SU-DHL-6 (cell line): ENCODE measurements at regions not wholly inside any gene's neighbourhood (a gene's known extent, or its start where the extent isn't known, plus 50 kb on each side); places are given as distances from the start of the nearest gene placed in this dataset.
A peak's percentile ranks its signal among the peaks of the same experiment; 100 is the strongest.

Experiments used
- H2AFZ ChIP-seq: fragments of 200-600 bp; sonication (generic); 2 replicates; pipeline ENCODE4 v1.6.1; 2014; ENCODE audit warnings: low read depth, mild to moderate bottlenecking, moderate library complexity, mixed read lengths, antibody characterized with exemption, low read length; ENCODE audit not compliant: severe bottlenecking
- H3F3A ChIP-seq: fragments of 200-600 bp; shearing (Covaris generic); 2 replicates; pipeline ENCODE4 v1.6.0; 2016; ENCODE audit warnings: antibody characterized with exemption, mild to moderate bottlenecking; ENCODE audit not compliant: insufficient read depth
- H3K27ac ChIP-seq: fragments of 200-600 bp; sonication (generic); 2 replicates; pipeline ENCODE4 v1.5.1; 2016; ENCODE audit warnings: low read depth, mild to moderate bottlenecking, low read length, moderate library complexity, mixed read lengths
- H3K27me3 ChIP-seq: fragments of 200-600 bp; sonication (generic), shearing (Covaris generic); 2 replicates; pipeline ENCODE4 v1.6.0; 2014; ENCODE audit warnings: mild to moderate bottlenecking, low read length
- H3K36me3 ChIP-seq: fragments of 200-600 bp; sonication (generic); 2 replicates; pipeline ENCODE4 v1.6.1; 2014; ENCODE audit warnings: mild to moderate bottlenecking, low read length, mixed read lengths
- H3K4me2 ChIP-seq: fragments of 300-600, 200-600 bp; shearing (Covaris generic), sonication (generic); 2 replicates; pipeline ENCODE4 v1.6.0; 2014; ENCODE audit warnings: low read length, low read depth, mild to moderate bottlenecking; ENCODE audit not compliant: poor library complexity, severe bottlenecking
- H3K4me3 ChIP-seq: fragments of 200-600 bp; sonication (generic); 2 replicates; pipeline ENCODE4 v1.5.1; 2014; ENCODE audit warnings: antibody characterized with exemption, low read length, mild to moderate bottlenecking, mixed read lengths; ENCODE audit not compliant: insufficient read depth, poor library complexity, severe bottlenecking
- H3K79me2 ChIP-seq: fragments of 200-600 bp; sonication (generic); 2 replicates; pipeline ENCODE4 v1.6.1; 2014; ENCODE audit warnings: mild to moderate bottlenecking, low read length, moderate library complexity; ENCODE audit not compliant: insufficient read depth
- H3K9ac ChIP-seq: fragments of 200-600 bp; sonication (generic); 2 replicates; pipeline ENCODE4 v1.7.0; 2014; ENCODE audit warnings: mild to moderate bottlenecking, low read length
- H3K9me2 ChIP-seq: fragments of 200-600 bp; sonication (generic); replicated peaks from 2 replicates; pipeline ENCODE4 v1.6.1; 2014; ENCODE audit warnings: low read length; ENCODE audit not compliant: insufficient read depth
- H3K9me3 ChIP-seq: fragments of 200-600 bp; sonication (generic); 2 replicates; pipeline ENCODE4 v1.6.1; 2014; ENCODE audit warnings: low read length, mixed read lengths; ENCODE audit not compliant: insufficient read depth
- H4K20me1 ChIP-seq: fragments of 200-600 bp; sonication (generic); 2 replicates; pipeline ENCODE4 v1.6.1; 2014; ENCODE audit warnings: low read depth, mild to moderate bottlenecking, antibody characterized with exemption, low read length, moderate library complexity, mixed read lengths
- EZH2phosphoT487 ChIP-seq: fragments of 200-600 bp; sonication (generic), shearing (Covaris generic); conservative IDR thresholded peaks from 2 replicates; pipeline ENCODE4 v1.6.1; 2018; ENCODE audit warnings: mild to moderate bottlenecking, antibody characterized with exemption, low read length, moderate library complexity, mixed read lengths
- TF ChIP-seq, protein P1 (sequence below): fragments of 200-600 bp; sonication (generic); IDR thresholded peaks from one replicate; pipeline ENCODE4 v1.5.1; 2017; ENCODE audit warnings: antibody characterized with exemption, mild to moderate bottlenecking, low read length, moderate library complexity; ENCODE audit not compliant: insufficient read depth, poor library complexity, severe bottlenecking

GRCh38 chr9:755454-756381 is 85.8 kb upstream of the DMRT1 start:
- no peaks in the 10 kb centered on the region for H3K79me2 ChIP-seq
- no peak overlapping the region for H3K9ac ChIP-seq
- H4K20me1 ChIP-seq, result no peaks in the 10 kb centered on the region
- H3K9me2 ChIP-seq, result no peaks in the 10 kb centered on the region
- peaks cover 12% of the 10 kb centered on the region; the same call in 1 of the 2 replicates for H3F3A ChIP-seq
- no peak overlapping the region for H3K4me2 ChIP-seq
- no peak overlapping the region for H2AFZ ChIP-seq
- H3K36me3 ChIP-seq, result no peaks in the 10 kb centered on the region
- H3K9me3 ChIP-seq, result no peaks in the 10 kb centered on the region
- TF ChIP-seq EZH2phosphoT487, result no peak
- TF ChIP-seq, protein P1, sequence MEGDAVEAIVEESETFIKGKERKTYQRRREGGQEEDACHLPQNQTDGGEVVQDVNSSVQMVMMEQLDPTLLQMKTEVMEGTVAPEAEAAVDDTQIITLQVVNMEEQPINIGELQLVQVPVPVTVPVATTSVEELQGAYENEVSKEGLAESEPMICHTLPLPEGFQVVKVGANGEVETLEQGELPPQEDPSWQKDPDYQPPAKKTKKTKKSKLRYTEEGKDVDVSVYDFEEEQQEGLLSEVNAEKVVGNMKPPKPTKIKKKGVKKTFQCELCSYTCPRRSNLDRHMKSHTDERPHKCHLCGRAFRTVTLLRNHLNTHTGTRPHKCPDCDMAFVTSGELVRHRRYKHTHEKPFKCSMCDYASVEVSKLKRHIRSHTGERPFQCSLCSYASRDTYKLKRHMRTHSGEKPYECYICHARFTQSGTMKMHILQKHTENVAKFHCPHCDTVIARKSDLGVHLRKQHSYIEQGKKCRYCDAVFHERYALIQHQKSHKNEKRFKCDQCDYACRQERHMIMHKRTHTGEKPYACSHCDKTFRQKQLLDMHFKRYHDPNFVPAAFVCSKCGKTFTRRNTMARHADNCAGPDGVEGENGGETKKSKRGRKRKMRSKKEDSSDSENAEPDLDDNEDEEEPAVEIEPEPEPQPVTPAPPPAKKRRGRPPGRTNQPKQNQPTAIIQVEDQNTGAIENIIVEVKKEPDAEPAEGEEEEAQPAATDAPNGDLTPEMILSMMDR, result no peak
- no peak overlapping the region for H3K4me3 ChIP-seq
- no peaks in the 10 kb centered on the region for H3K27me3 ChIP-seq
- no peak overlapping the region for H3K27ac ChIP-seq

GRCh38 chr9:757246-757881 is 84.1 kb upstream of the DMRT1 start:
- Histone ChIP-seq H3K79me2 (no peaks in the 10 kb centered on the region), H3K4me3 (no peak overlapping the region), H2AFZ (no peak overlapping the region), H3K9me3 (no peaks in the 10 kb centered on the region), H3K9ac (no peak overlapping the region), H3K4me2 (no peak overlapping the region), H4K20me1 (no peaks in the 10 kb centered on the region), H3K9me2 (no peaks in the 10 kb centered on the region), H3K27me3 (no peaks in the 10 kb centered on the region), H3F3A (no peaks in the 10 kb centered on the region), H3K27ac (no peak overlapping the region), H3K36me3 (no peaks in the 10 kb centered on the region)
- no peak for TF ChIP-seq EZH2phosphoT487
- TF ChIP-seq, protein P1, result peak; percentile 70

- Histone ChIP-seq H3K9ac (no peak overlapping the region), H2AFZ (no peak overlapping the region), H3K27me3 (no peaks in the 10 kb centered on the region), H3K9me2 (no peaks in the 10 kb centered on the region), H3K79me2 (no peaks in the 10 kb centered on the region), H3F3A (no peaks in the 10 kb centered on the region), H3K36me3 (no peaks in the 10 kb centered on the region), H3K4me3 (no peak overlapping the region), H3K27ac (no peak overlapping the region), H3K9me3 (no peaks in the 10 kb centered on the region), H3K4me2 (no peak overlapping the region), H4K20me1 (no peaks in the 10 kb centered on the region)
- TF ChIP-seq, protein P1, result no peak
- no peak for TF ChIP-seq EZH2phosphoT487
Observed at GRCh38 chr9:758146-758545, 83.4 kb upstream of the DMRT1 start.
